CD14-positive monocyte (primary cell): ENCODE measurements at regions not wholly inside any gene's neighbourhood (a gene's known extent, or its start where the extent isn't known, plus 50 kb on each side); places are given as distances from the start of the nearest gene placed in this dataset.
A peak's percentile ranks its signal among the peaks of the same experiment; 100 is the strongest.

Experiments used
- DNase-seq, 3 donors: peaks; one replicate each; pipeline ENCODE4 v3.0.0-alpha.2; 2011 to 2022
- H2AFZ ChIP-seq: 2 replicates; pipeline ENCODE4 v1.6.0; 2012; ENCODE audit warnings: mild to moderate bottlenecking, low read depth, low read length, inconsistent platforms; ENCODE audit not compliant: insufficient read depth, poor library complexity, severe bottlenecking
- H3K27ac ChIP-seq, 2 donors: 1 replicate in 1 of 2; 2 replicates in 1 of 2; pipeline ENCODE4 v1.5.1; 2012 to 2013; ENCODE audit warnings: low read length in 2 of 2, control low read depth in 1 of 2, inconsistent platforms in 1 of 2, low read depth in 1 of 2, mild to moderate bottlenecking in 1 of 2
- H3K27me3 ChIP-seq, 2 donors: one replicate each; pipeline versions ENCODE4 v1.6.0 to v1.6.1; 2011 to 2013; ENCODE audit warnings: low read length in 2 of 2; ENCODE audit not compliant: control insufficient read depth in 2 of 2, insufficient read depth in 2 of 2
- H3K36me3 ChIP-seq, 2 donors: replicated peaks in 1 of 2; 1 replicate in 1 of 2; 2 replicates in 1 of 2; pipeline versions ENCODE4 v1.5.1 to v1.6.1; 2012 to 2013; ENCODE audit warnings: low read length in 2 of 2, control low read depth in 1 of 2, inconsistent platforms in 1 of 2, mild to moderate bottlenecking in 1 of 2; ENCODE audit not compliant: insufficient read depth in 2 of 2, control insufficient read depth in 1 of 2
- H3K4me1 ChIP-seq, 2 donors: 1 replicate in 1 of 2; 2 replicates in 1 of 2; pipeline versions ENCODE4 v1.5.1 to v1.6.1; 2012 to 2013; ENCODE audit warnings: low read length in 2 of 2, control low read depth in 1 of 2, inconsistent platforms in 1 of 2, mild to moderate bottlenecking in 1 of 2, moderate library complexity in 1 of 2; ENCODE audit not compliant: insufficient read depth in 2 of 2, control insufficient read depth in 1 of 2
- H3K4me2 ChIP-seq: replicated peaks from 2 replicates; pipeline ENCODE3; 2012; ENCODE audit warnings: low read length, moderate library complexity, mild to moderate bottlenecking; ENCODE audit not compliant: poor library complexity, severe bottlenecking; ENCODE audit errors: extremely low read depth
- H3K4me3 ChIP-seq, 3 experiments: fragments of 200-600 bp in 1 of 3; sonication (generic) in 1 of 3; replicated peaks in 1 of 3; 1 replicate in 2 of 3; 2 replicates in 1 of 3; pipeline ENCODE4 v1.5.1; 2011 to 2013; ENCODE audit warnings: low read length in 3 of 3, mild to moderate bottlenecking in 3 of 3, control low read depth in 2 of 3, low read depth in 2 of 3, inconsistent platforms in 1 of 3, moderate library complexity in 1 of 3
- H3K79me2 ChIP-seq: 2 replicates; pipeline ENCODE4 v1.6.0; 2012; ENCODE audit warnings: mild to moderate bottlenecking, control low read depth, inconsistent platforms, low read length, moderate library complexity; ENCODE audit not compliant: insufficient read depth
- H3K9ac ChIP-seq: 2 replicates; pipeline ENCODE4 v1.6.0; 2017; ENCODE audit warnings: low read length, mild to moderate bottlenecking; ENCODE audit not compliant: insufficient read depth, poor library complexity, severe bottlenecking
- H3K9me3 ChIP-seq, 2 donors: replicated peaks in 1 of 2; 1 replicate in 1 of 2; 2 replicates in 1 of 2; pipeline versions ENCODE4 v1.5.1 to v1.6.1; 2012 to 2013; ENCODE audit warnings: low read length in 2 of 2, control low read depth in 1 of 2; ENCODE audit not compliant: control insufficient read depth in 1 of 2, insufficient read depth in 1 of 2
- H4K20me1 ChIP-seq: 2 replicates; pipeline ENCODE4 v1.6.0; 2012; ENCODE audit warnings: mild to moderate bottlenecking, low read length, control low read depth, moderate library complexity; ENCODE audit not compliant: insufficient read depth
- H3K27ac Mint-ChIP-seq, 7 donors: one replicate each; pipeline ENCODE4 v1.8.0; 2020; ENCODE audit warnings: mild to moderate bottlenecking in 7 of 7, mixed read lengths in 7 of 7, moderate library complexity in 6 of 7, inconsistent platforms in 2 of 7
- H3K27me3 Mint-ChIP-seq, 3 donors: one replicate each; pipeline ENCODE4 v1.8.0; 2021 to 2022; ENCODE audit warnings: low read depth in 3 of 3, mild to moderate bottlenecking in 3 of 3, mixed read lengths in 3 of 3, moderate library complexity in 3 of 3, inconsistent platforms in 1 of 3
- H3K36me3 Mint-ChIP-seq, 2 donors: one replicate each; pipeline ENCODE4 v1.8.0; 2020; ENCODE audit warnings: mixed read lengths in 2 of 2, inconsistent platforms in 1 of 2, mild to moderate bottlenecking in 1 of 2
- H3K4me1 Mint-ChIP-seq: one replicate; pipeline ENCODE4 v1.8.0; 2020; ENCODE audit warnings: mild to moderate bottlenecking, mixed read lengths
- H3K4me3 Mint-ChIP-seq, 2 donors: one replicate each; pipeline ENCODE4 v1.8.0; 2020; ENCODE audit warnings: mild to moderate bottlenecking in 2 of 2, mixed read lengths in 2 of 2, moderate library complexity in 1 of 2
- H3K9me3 Mint-ChIP-seq, 7 donors: one replicate each; pipeline ENCODE4 v1.8.0; 2020 to 2022; ENCODE audit warnings: mixed read lengths in 7 of 7, mild to moderate bottlenecking in 6 of 7, moderate library complexity in 6 of 7, inconsistent platforms in 2 of 7
- CTCF ChIP-seq: fragments of 200-600 bp; IDR thresholded peaks from one replicate; pipeline ENCODE4 v1.8.0; 2022; ENCODE audit warnings: antibody characterized with exemption, mild to moderate bottlenecking
- WGBS: methylation state at CpG from one replicate; pipeline ENCODE4 v1.1.5; 2013; ENCODE audit warnings: missing lambda C conversion rate; ENCODE audit not compliant: insufficient coverage; 5-methylcytosine and 5-hydroxymethylcytosine counted together
- intact Hi-C, 2 donors: fragments of 100-400 bp; cut with micrococcal nuclease; formaldehyde crosslinking; loops; one replicate each; pipeline versions ENCODE4 v1.15.0 to v1.15.1; 2023

GRCh38 chr22:44574640-44575380 is 76.8 kb upstream of the RTL6 start:
- H3K4me1 Mint-ChIP-seq, result peaks cover 5% of the 10 kb centered on the region
- H4K20me1 ChIP-seq, result no peaks in the 10 kb centered on the region
- no peak overlapping the region for H3K4me3 Mint-ChIP-seq
- peak overlapping the region in 1 of 7 donors; percentile 2 for H3K27ac Mint-ChIP-seq
- no peaks in the 10 kb centered on the region for H3K27me3 ChIP-seq
- intact Hi-C loops, result no loop called here
- no peak overlapping the region for H3K4me2 ChIP-seq
- no peaks in the 10 kb centered on the region for H3K9me3 ChIP-seq
- no peak overlapping the region for H2AFZ ChIP-seq
- TF ChIP-seq CTCF, result no peak
- no peaks in the 10 kb centered on the region for H3K36me3 Mint-ChIP-seq
- no peaks in the 10 kb centered on the region for H3K36me3 ChIP-seq
- no peak overlapping the region for H3K27ac ChIP-seq
- H3K4me3 ChIP-seq, result no peak overlapping the region
- no peaks in the 10 kb centered on the region for H3K4me1 ChIP-seq
- no peaks in the 10 kb centered on the region for H3K79me2 ChIP-seq
- 80% methylated on average over 2 of the region's 17 CpGs for WGBS
- no peak overlapping the region for H3K9ac ChIP-seq
- H3K27me3 Mint-ChIP-seq, result peaks cover 8 to 25% (median 12%) of the 10 kb centered on the region in 3 donors
- no peak for DNase-seq
- H3K9me3 Mint-ChIP-seq, result peaks cover 0 to 7% (median 2%) of the 10 kb centered on the region in 7 donors

GRCh38 chr22:44574057-44574639 is 76.1 kb upstream of the RTL6 start:
- no peaks in the 10 kb centered on the region for H3K36me3 Mint-ChIP-seq
- no peak for TF ChIP-seq CTCF
- Histone ChIP-seq H3K4me2 (no peak overlapping the region), H3K9me3 (no peaks in the 10 kb centered on the region), H3K9ac (no peak overlapping the region), H3K79me2 (no peaks in the 10 kb centered on the region), H4K20me1 (no peaks in the 10 kb centered on the region), H3K4me1 (no peaks in the 10 kb centered on the region), H3K27me3 (no peaks in the 10 kb centered on the region), H3K36me3 (no peaks in the 10 kb centered on the region), H3K4me3 (no peak overlapping the region), H3K27ac (no peak overlapping the region), H2AFZ (no peak overlapping the region)
- peaks cover 5% of the 10 kb centered on the region for H3K4me1 Mint-ChIP-seq
- peaks cover 8 to 25% (median 12%) of the 10 kb centered on the region in 3 donors for H3K27me3 Mint-ChIP-seq
- no peak overlapping the region for H3K4me3 Mint-ChIP-seq
- intact Hi-C loops, result no loop called here
- H3K27ac Mint-ChIP-seq, result no peak overlapping the region
- 86% methylated on average over 6 of the region's 10 CpGs for WGBS
- no peak for DNase-seq
- peaks cover 0 to 6% (median 2%) of the 10 kb centered on the region in 7 donors for H3K9me3 Mint-ChIP-seq
